AG20443 (cell line): ENCODE measurements at regions not wholly inside any gene's neighbourhood (a gene's known extent, or its start where the extent isn't known, plus 50 kb on each side); places are given as distances from the start of the nearest gene placed in this dataset.
"Not testable (repeated sequence)": the region's sequence is repeated elsewhere in the genome, so short reads cannot be mapped to it uniquely, and the experiment has no call there.

Experiments used
- DNase-seq: peaks from one replicate; pipeline ENCODE4 v3.0.0; 2012; ENCODE audit warnings: low spot score, mixed read lengths

DNA sequence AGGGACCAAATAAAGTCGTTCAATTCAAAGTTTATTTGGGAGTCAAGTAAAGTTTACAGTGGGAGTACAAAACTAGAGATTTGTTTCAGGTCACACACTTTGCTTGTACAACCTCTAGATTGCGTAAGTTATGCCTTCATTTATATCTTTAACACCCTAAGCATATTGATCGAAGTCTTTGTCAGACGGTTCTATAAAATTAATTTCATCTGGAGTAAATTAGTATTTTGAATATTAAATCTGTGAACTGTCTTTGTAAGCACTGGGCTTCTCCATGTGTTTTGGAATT is 119.7 kb downstream of the ACAA2 start:
- no peak for DNase-seq

DNA sequence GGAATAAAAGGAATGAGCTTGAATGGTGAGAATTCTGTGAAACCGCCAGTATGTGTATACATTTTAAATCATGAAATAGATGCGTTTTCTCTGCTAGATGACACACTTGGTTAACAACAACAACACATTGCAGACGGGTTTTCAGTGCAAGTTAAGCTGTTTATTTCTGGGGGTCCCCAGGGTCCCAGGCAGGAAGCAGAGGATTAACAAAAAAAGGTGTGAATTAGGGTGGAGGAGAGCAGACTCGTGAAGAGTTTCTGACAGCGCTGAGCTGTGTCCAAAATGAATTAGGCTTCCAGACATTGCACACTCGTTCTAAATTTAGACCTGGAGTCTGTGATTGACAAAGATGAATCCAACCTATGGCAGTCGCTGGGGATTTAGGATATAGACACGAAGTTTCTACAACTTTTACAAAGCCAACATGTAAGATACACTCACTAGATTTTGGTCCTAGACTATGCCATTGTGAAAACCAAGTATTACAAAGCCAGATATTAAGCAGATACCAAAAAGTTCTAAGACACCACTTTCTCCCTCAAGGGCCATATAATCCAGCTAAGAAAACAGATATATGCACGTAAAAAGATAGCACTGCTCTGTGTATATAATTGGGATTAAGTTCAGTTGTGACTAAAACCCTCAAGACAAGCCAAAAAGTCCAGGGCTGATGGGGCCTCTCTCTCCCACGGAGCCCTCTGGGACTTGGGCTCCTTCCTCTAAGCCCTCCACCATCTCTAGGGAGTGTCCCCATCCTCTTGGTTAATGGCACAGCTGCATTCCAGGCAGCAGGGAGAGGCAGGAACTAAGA is 120.2 kb downstream of the ACAA2 start:
- no peak for DNase-seq

DNA sequence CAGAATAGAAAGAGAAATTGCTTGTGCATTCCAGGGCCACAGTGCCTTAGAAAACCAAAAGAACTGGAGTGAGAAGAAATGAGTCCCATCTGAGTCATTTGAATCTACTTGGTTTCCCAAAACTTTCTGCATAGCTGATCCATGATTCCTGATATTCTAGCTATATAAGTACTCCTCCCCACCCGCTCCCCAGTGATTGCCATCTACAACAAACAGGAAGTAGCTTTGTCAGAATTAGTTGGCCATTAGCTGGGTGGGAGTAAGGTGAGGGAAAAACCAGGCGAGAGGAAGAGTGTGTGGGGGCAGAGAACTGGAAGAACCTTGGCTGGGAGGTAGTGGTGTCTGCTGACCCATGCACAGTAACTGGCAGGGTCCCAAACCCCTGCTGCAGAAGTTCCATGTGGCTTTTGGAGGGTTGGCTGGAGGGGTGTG is 122.1 kb downstream of the ACAA2 start:
- DNase-seq: peak; percentile 82

- peak; percentile 41 for DNase-seq
These were observed 123.0 kb downstream of the ACAA2 start for GRCh38 chr18:49690312-49690711.

GRCh38 chr18:49685231-49685942 is 123.5 kb downstream of the LIPG start:
- DNase-seq: no peak

- not testable (repeated sequence) for DNase-seq
These were observed 120.9 kb downstream of the LIPG start for GRCh38 chr18:49682803-49683190.

- no peak for DNase-seq
These were observed 120.4 kb downstream of the LIPG start for GRCh38 chr18:49682173-49682802.

GRCh38 chr18:49681387-49681786 is 119.5 kb downstream of the LIPG start:
- no peak for DNase-seq

- no peak for DNase-seq
These were observed 116.6 kb downstream of the LIPG start for GRCh38 chr18:49678440-49678839.

DNA sequence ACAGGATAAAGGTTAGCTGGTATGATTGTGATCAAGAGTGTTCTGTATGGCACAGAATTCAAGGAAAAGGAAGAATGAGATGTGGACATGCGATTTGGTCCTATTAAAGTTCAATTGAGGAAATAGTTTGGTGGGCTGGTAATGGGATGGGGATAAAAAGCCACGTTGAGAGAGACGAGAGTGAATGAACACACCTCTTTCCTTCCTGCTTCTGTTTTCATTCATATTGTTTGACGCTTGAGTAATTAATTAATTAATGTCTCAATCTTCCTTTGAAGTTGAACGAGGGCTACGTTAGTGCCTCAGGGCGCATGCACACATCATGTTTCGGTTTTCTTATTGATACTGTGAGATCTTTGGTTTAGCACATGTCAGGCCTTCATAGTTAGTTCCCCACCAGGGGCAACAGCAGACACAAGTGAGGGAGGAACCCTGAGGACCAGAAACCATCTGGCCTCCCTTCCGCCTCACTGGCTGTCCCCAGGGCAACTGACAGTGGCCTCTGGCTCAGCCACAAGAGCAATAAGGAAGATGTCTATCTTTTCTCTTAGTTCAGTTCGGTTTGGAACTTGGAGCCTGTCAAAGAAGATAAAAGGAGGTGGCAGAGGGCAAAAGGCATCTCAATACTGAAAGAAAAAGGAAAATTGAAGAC is 116.0 kb downstream of the LIPG start:
- DNase-seq: no peak

DNA sequence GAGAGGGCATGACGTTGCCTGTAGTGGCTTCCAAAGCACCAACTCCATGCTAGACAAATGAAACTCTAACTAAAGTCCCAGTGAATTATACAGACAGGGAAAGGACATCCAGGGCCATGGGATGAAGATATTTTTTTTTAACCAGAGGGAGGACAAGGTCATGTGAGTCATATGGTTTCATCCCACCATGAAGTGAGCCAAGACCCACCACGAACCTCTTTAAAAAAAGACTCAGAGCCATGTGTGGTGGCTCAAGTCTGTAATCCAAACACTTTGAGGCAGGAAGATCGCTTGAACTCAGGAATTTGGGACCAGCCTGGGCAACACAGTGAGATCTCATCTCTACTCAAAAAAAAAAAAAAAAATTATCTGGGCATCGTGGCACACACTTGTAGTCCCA is 115.2 kb downstream of the LIPG start:
- DNase-seq: no peak

- DNase-seq: no peak
These were observed 111.4 kb downstream of the LIPG start for GRCh38 chr18:49673281-49673680.

DNA sequence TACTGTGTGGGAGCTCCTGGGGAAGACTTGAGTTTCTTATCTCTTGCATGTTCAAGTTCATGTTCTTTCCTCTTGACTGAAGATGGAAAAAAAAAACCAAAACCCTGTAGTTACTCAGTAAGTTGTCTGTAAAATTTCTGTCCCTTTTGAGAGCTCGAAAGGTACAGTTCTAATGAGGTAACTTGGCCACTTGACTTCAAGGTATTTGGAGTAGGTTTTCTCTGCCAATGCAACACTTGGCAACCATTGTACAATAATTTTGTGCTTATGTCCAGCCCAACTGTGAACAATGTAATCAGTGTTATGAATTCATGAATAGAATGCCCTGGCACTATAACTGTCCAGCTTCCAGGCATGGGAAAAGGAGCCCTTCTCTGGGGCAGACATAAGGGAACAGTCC is 111.0 kb downstream of the LIPG start:
- no peak for DNase-seq

GRCh38 chr18:49669403-49669802 is 107.5 kb downstream of the LIPG start:
- no peak for DNase-seq

DNA sequence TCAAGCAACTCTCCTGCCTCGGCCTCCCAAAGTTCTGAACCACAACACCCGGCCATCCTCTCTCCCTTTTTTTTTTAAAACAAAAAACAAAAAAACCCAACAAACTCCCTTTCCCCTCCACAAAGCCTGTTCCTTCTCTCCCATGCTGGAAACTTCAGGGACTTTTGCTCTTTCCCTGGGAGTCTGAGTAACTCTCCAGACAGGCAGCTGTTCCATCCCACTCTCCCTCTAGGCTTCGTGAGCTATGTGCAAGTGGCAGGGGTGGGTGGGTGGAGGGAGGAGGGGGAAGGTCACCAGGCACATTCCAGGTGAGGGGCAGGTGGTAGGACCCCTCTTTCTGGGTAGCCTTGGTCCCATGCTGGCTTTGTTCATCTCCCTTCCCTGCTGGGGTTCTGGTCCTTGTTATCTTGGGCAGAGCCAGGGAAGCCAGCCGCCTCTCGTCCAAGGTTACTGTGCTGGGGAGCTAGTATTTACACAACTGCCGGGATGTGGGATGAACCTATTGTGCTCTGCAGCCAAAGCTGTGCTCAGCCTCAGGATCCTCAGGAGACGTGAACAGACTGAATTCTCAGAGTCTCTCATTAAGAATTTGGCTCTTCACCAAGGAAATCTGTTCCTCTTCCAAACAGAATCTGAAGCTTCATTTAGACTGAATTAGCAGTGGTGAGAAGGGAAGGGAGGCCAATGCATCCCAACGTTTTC is 106.9 kb downstream of the LIPG start:
- DNase-seq: no peak

DNA sequence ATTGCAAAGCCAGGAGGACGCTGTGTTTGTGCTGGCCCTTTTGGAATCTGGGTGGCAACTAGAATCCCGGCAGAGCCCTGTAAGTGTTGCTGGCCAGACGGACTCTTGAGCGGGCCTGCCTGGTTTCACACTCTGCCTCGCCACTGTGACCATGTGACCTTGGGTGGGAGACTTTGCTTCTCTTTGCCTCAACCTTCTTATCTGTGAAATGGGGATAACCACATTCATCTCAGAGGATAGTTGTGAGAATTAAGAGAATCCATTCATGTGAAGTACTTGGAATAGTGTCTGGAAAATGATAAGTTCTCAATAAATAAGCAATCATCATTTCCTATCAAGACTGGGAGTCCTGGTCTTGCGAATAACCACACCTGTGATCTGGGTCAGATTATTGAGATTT is 105.6 kb downstream of the LIPG start:
- DNase-seq: no peak

GRCh38 chr18:49666045-49666775 is 104.4 kb downstream of the LIPG start:
- DNase-seq: no peak

DNA sequence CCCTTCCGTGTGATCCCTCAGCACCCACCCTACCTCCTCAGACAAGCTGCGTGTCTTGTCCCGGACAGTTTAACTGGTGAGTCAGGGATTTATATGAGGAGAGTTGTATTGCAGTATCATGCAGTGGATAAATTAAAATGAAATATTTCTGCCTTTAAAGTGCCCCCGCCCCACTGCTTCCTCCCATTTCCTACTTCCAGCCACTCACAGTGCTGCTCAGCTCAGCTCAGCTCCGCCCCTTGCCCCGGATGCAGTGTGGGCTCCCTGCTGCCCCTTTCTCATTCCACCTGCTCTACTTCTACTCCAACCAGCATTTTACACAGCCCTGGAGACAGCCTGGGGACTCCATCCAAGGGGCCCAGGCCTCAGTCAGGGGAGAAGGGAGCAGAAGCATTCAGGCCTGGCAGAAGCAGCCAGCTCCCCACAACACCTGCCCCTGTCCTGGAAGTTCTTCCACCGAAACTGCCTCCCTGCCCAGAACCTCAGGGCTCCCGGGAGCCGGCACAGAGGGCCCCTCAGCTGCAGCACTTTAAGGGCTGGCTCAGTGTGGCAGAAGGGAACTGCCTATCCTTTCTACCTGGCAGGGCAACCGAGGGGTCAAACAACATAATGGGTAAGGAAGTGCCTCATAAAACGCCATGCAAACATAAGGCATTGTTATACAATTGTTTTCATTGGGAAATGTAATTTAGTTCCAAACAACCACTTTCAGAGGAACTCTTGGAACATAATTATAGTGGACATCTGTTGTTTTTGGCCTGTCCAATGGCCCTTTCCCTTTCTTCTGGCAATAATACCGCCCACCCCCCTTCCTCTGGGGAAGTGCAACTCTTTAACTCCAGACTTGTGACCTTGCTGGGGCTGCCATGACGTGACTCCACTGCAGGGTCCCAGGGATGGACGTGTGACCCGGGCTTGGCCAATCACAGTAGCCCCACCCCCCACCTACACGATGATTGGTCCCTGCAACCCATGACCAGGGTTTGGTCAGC is 102.3 kb downstream of the LIPG start:
- peak; percentile 46 for DNase-seq

- DNase-seq: no peak
These were observed 100.6 kb downstream of the LIPG start for GRCh38 chr18:49662506-49662905.

GRCh38 chr18:49658823-49659404 is 97.1 kb downstream of the LIPG start:
- no peak for DNase-seq
